Prostate gland (tissue), 2 donors: ENCODE measurements at regions not wholly inside any gene's neighbourhood (a gene's known extent, or its start where the extent isn't known, plus 50 kb on each side); places are given as distances from the start of the nearest gene placed in this dataset.

ENCODE experiments used
- POLR2A ChIP-seq: fragments of 450-650 bp; IDR thresholded peaks from one replicate; pipeline ENCODE4 v1.6.1; 2016; ENCODE audit warnings: antibody characterized with exemption, mild to moderate bottlenecking
- POLR2AphosphoS5 ChIP-seq: sonication (generic); formaldehyde crosslinking; IDR thresholded peaks from one replicate; pipeline ENCODE4 v1.6.1; 2017; ENCODE audit warnings: antibody characterized with exemption
- TF ChIP-seq, protein P1 (sequence below), 4 experiments: fragments of 200-600 bp in 2 of 4; fragments of 450-650 bp in 2 of 4; sonication (generic) in 2 of 4; IDR thresholded peaks; 1 replicate in 3 of 4; 2 replicates in 1 of 4; pipeline ENCODE4 v1.5.1; 2016 to 2019; ENCODE audit warnings: antibody characterized with exemption in 4 of 4, mild to moderate bottlenecking in 2 of 4, moderate library complexity in 2 of 4

DNA sequence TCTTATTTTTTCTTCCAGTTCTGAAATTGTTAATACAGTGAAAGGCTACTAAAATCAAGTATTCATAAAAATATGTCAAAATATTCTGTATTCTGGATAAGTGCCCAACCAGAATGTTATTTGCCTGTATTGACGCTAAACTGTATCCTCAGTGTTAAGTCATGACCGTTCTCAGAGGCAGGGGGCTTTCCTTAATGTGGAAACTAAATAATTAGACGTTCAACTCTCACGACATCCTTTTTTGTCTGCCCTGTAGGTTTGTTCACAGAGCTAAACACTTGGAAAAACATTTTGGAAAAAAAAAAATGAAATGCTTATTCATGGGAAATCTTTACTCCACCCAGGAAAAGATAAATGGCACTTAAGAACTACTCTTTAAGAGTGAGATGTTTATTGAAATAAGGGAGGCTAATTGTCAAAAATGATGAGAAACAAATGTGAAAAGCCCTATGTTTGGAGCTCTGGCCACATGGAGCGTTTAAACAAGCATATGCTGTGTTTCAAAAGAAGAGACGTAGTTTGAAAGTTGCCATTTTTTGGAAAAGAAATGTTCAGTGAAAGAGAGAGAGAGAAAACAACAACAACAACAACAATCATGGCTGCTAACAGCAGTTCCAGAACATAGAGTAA lies 453.1 kb upstream of the MARCKS start:
- TF ChIP-seq, protein P1, sequence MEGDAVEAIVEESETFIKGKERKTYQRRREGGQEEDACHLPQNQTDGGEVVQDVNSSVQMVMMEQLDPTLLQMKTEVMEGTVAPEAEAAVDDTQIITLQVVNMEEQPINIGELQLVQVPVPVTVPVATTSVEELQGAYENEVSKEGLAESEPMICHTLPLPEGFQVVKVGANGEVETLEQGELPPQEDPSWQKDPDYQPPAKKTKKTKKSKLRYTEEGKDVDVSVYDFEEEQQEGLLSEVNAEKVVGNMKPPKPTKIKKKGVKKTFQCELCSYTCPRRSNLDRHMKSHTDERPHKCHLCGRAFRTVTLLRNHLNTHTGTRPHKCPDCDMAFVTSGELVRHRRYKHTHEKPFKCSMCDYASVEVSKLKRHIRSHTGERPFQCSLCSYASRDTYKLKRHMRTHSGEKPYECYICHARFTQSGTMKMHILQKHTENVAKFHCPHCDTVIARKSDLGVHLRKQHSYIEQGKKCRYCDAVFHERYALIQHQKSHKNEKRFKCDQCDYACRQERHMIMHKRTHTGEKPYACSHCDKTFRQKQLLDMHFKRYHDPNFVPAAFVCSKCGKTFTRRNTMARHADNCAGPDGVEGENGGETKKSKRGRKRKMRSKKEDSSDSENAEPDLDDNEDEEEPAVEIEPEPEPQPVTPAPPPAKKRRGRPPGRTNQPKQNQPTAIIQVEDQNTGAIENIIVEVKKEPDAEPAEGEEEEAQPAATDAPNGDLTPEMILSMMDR (IDR thresholded peaks at IDR 0.05): no peak
- TF ChIP-seq POLR2A (no peak), POLR2AphosphoS5 (no peak)
